Bronchial epithelial cell (primary cell): ENCODE measurements at regions not wholly inside any gene's neighbourhood (a gene's known extent, or its start where the extent isn't known, plus 50 kb on each side); places are given as distances from the start of the nearest gene placed in this dataset.
A peak's percentile ranks its signal among the peaks of the same experiment; 100 is the strongest.

Experiments used
- DNase-seq: peaks from one replicate; pipeline ENCODE4 v3.0.0-alpha.2; 2010; ENCODE audit warnings: low read depth
- FAIRE-seq: peaks from 2 replicates; lab custom pipeline; 2011; peaks lifted over from hg19 to GRCh38; lab: Jason Lieb, UNC
- H3K27me3 ChIP-seq: 2 replicates; pipeline ENCODE4 v1.5.1; 2011; ENCODE audit warnings: low read length; ENCODE audit not compliant: control insufficient read depth, insufficient read depth
- H3K36me3 ChIP-seq: 2 replicates; pipeline ENCODE4 v1.5.1; 2011; ENCODE audit warnings: low read length; ENCODE audit not compliant: control insufficient read depth, insufficient read depth
- H3K4me3 ChIP-seq: 2 replicates; pipeline ENCODE4 v1.5.1; 2011; ENCODE audit warnings: mild to moderate bottlenecking, low read depth, low read length, control low read depth
- CTCF ChIP-seq: IDR thresholded peaks from 2 replicates; pipeline ENCODE4 v1.5.1; 2011; ENCODE audit warnings: mild to moderate bottlenecking, moderate library complexity, low read length, control low read depth, inconsistent platforms; ENCODE audit not compliant: insufficient read depth, severe bottlenecking

DNA sequence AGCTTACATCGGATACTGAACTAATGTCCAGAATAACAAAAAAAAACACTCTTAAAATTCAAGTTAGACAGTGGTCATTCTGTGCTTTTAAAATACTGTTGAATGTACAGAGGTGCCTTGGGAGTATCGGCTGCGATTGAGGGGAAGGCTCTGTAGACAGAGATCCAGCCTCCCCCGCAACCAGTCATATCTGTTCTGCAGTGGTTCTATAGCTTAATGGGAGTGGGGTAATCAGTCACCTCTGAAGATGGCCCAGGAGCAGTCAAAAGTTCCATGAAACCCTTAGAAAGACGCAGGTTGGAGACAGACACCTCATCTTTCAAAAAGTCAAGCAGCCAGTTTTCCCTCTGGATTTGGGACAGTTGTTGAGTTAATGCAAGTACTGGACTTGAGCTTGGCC lies 1486.6 kb upstream of the TMEM132C start:
- no peak for TF ChIP-seq CTCF
- no peak for DNase-seq
- FAIRE-seq, result no peak
- no peak overlapping the region for H3K4me3 ChIP-seq
- H3K27me3 ChIP-seq, result no peaks in the 10 kb centered on the region
- no peaks in the 10 kb centered on the region for H3K36me3 ChIP-seq

DNA sequence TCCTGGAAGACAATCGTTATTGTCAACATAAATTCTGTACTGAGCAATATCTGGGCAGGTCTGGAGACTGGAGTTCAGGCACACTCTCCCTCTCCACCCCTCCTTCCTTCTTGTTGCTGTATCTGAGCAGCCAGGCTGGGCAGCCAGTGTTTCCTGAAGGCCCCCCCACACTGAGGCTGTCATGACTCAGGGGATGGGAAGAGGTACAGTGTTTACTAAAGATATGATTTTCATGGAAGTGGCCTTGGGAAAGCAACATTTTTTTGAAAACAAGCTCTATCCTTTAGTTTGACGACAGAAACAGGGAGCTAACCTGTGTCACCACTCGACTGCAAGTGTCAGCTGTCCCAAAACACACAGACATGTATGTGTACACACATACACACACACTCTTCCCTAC lies 1485.4 kb upstream of the TMEM132C start:
- Histone ChIP-seq H3K27me3 (no peaks in the 10 kb centered on the region), H3K36me3 (no peaks in the 10 kb centered on the region), H3K4me3 (no peak overlapping the region)
- FAIRE-seq (no peak), DNase-seq (no peak)
- TF ChIP-seq CTCF, result no peak

DNA sequence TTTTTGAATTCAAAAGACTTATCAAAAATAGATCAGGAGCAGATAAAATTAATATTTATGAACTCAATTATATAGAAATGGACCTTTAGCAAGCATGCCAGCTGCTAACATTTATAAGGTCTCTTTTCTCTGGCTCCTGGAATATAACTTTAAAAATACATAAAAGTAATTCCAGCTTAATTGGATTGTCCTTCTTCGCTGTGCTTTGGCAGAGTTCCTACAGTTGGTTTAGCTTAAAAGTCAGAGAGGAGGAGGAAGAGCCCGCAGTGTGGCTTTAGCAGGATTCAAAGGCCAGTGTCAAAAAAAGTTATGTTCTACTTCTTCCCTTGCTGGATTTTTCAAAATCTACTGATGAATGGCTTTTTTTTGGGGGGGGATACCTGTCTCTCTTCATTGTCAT lies 1484.9 kb upstream of the TMEM132C start:
- FAIRE-seq (no peak), DNase-seq (no peak)
- no peak overlapping the region for H3K4me3 ChIP-seq
- H3K27me3 ChIP-seq, result no peaks in the 10 kb centered on the region
- no peaks in the 10 kb centered on the region for H3K36me3 ChIP-seq
- no peak for TF ChIP-seq CTCF

- H3K36me3 ChIP-seq, result no peaks in the 10 kb centered on the region
- H3K27me3 ChIP-seq, result no peaks in the 10 kb centered on the region
- peak; percentile 29 for TF ChIP-seq CTCF
- FAIRE-seq (no peak), DNase-seq (peak; percentile 7)
- H3K4me3 ChIP-seq, result no peak overlapping the region
These were observed 1482.5 kb upstream of the TMEM132C start for GRCh38 chr12:126784328-126784921.

- TF ChIP-seq CTCF, result no peak
These were observed 1477.0 kb upstream of the TMEM132C start for GRCh38 chr12:126789963-126790362.

DNA sequence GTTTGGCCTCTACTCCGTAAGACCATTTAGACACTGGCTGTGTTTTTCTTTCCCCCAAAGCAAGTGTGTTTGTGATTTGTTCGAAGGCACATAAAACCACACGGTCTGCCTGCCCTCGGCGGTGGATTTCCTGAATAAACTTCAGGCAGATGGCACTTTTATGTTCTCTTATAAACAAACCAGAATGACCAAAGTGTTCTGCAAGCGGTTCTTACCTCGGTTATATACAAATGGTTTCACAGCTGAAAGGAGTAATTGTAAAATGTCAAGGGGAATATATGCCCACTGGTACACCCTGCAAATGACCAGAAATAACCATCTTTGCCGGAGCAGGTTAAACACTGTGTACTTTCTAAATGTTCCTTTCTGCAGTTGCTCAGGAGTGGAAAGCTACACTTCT lies 1475.8 kb upstream of the TMEM132C start:
- H3K4me3 ChIP-seq, result no peak overlapping the region
- no peaks in the 10 kb centered on the region for H3K36me3 ChIP-seq
- TF ChIP-seq CTCF, result no peak
- FAIRE-seq, result no peak
- no peak for DNase-seq
- no peaks in the 10 kb centered on the region for H3K27me3 ChIP-seq

More at GRCh38 chr12:126789963-126790362, 1477.0 kb upstream of the TMEM132C start:
- no peaks in the 10 kb centered on the region for H3K36me3 ChIP-seq
- no peaks in the 10 kb centered on the region for H3K27me3 ChIP-seq
- no peak for DNase-seq
- H3K4me3 ChIP-seq, result no peak overlapping the region
- peak; percentile 7 for FAIRE-seq
